Stimulated activated CD4-positive, alpha-beta T cell treated with anti-CD3 and anti-CD28 coated beads, TNF-alpha, amount 100 ng/mL, for 1 hour (primary cell): ENCODE measurements at regions not wholly inside any gene's neighbourhood (a gene's known extent, or its start where the extent isn't known, plus 50 kb on each side); places are given as distances from the start of the nearest gene placed in this dataset.
"Not testable (repeated sequence)": the region's sequence is repeated elsewhere in the genome, so short reads cannot be mapped to it uniquely, and the experiment has no call there.

Experiments
- DNase-seq, 3 donors: peaks; one replicate each; pipeline ENCODE4 v3.0.0-alpha.2; 2020; ENCODE audit warnings: low read depth in 3 of 3, low spot score in 1 of 3

DNA sequence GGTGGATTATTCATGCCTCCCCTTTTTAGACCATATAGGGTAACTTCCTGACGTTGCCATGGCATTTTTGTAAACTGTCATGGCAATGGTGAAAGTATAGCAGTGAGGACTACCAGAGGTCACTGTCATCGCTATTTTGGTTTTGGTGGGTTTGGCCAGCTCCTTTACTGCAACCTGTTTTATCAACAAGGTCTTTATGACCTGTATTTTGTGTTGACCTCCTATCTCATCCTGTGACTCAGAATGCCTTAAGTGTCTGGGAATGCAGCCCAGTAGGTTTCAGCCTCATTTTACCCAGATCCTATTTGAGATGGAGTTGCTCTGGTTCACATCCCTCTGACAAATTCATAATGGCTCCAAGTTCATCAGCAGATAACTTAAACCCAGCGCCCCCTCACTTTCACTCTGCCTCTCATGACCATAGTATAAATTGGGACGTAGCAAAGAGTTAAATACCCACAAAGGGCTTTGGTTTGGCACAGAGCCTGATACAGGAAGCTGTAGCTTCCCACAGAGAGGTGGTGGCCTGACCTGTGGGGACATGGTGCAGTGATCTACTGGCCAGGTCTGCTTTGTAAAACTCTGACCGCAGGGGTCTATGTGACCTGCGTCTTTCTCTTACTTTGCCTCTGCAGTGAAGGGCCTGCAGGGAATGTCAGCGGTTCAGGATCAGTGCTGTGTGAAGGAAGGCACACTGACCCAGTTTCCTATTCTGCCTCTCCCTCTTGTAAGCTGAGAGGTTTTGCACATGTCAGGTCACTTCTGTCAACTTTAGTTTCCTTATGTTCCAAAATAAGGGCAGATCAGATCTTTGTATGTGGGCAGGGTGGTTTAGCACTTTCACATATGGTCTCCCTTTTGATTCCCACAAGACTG lies 78.1 kb upstream of the ZNF644 start:
- DNase-seq = no peak

DNA sequence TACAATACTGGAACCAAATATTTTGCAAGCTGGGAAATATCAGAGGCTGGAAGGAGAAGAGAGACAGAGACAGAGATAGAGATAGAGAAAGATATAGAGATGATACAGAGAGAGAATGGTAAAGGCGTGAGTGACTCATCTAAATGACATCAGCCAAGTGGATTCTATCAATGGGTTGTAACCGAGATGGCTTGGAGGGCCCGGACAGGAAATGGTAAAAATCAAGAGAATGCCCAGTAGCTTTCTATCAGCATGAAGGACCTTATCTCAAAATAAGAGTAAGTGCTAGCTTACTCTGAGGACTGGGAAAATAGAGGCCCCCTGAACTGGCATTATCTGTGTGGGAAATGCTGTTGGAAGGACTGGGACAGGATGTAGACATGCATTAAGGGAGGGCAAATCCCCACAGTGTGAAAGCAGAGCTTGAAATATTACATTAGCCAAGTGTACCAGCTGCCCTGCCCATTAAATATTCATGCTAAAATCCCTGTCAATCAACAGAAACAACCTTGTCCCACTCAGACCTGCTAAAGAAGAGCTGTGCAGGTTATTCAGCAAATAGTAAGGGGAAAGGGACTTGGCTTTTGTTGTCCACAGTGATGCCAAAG lies 76.6 kb upstream of the ZNF644 start:
- no peak for DNase-seq

DNA sequence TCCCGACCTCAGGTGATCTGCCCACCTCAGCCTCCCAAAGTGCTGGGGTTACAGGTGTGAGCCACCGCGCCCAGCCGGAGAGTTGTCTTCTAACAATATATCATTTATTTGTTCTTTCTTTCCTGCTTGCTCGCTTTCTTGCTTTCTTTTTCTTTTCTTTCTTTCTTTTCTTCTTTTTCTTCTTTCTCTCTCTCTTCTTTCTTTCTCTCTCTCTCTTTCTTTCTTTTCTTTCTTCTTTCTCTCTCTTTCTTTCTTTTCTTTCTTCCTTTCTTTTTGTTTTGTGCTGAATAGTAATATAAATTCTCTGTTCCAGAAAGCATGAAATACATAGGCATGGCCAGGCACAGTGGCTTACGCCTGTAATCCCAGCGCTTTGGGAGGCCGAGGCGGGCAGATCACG lies 73.5 kb upstream of the ZNF644 start:
- not testable (repeated sequence) for DNase-seq

DNA sequence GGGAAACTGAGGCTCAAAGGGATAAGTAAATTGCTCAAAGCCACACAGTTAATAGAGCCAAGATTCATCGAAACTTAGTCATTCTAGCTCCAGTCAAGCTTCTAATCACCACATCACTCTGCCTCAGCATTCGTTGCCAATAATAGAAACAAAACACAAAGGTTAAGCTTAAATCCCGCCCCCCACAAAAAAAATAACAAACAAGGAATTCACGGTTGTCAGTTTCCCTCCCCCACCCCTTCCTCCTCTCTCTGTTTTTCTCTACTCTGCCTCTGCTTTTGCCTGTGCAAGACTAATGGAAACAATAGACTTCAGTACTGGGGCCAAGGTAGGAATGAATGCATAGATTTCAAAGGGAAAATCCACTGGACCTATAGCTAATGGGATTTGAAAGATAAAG lies 70.7 kb upstream of the ZNF644 start:
- DNase-seq = no peak

DNA sequence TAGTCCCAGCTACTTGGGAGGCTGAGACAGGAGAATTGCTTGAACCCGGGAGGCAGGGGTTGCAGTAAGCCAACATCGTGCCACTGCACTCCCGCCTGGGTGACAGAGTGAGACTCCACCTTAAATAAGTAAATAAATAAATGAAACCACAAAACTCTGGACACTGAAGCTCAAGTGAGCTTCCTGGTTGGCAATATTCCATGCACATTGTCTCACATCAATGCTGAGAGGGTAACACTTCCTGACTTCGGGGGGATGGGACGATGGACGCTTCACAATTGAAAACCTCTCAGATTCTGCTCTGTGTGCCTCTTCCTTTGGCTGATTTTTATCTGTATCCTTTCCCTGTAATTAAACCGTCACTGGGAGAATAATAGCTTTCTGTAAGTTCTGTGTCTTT lies 70.0 kb upstream of the ZNF644 start:
- no peak for DNase-seq

DNA sequence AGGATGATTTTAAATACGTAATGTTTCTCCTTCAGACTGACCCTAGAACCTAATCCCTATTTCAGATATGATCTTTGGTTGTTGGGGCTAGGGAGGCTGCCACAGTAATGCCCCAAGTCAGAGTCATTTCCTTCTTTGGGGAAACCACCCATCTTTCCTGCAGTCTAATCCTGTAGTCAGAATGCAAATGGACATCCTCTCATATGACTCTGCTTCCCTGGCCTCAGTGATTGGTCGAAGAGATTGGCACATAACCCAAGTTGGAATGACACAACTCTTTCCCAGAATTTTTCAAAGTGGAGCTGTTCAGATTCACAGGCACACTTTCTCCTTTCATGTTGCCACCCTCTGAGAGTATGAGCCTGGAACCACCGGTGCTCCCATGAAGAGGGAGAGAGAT lies 58.8 kb upstream of the ZNF644 start:
- no peak for DNase-seq

DNA sequence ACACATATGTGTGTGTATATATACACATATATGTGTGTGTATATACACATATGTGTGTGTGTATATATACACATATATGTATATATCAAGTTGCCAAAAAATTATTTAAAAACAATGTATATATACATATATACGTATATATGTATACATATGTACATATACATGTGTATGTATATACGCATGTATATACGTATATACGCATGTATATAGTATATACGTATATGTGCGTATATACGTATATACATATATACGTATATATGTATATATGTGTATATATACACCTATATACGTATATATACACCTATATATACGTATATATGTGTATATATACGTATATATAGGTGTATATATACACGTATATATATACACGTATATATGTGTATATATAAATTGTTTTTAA lies 57.0 kb upstream of the ZNF644 start:
- no peak for DNase-seq

DNA sequence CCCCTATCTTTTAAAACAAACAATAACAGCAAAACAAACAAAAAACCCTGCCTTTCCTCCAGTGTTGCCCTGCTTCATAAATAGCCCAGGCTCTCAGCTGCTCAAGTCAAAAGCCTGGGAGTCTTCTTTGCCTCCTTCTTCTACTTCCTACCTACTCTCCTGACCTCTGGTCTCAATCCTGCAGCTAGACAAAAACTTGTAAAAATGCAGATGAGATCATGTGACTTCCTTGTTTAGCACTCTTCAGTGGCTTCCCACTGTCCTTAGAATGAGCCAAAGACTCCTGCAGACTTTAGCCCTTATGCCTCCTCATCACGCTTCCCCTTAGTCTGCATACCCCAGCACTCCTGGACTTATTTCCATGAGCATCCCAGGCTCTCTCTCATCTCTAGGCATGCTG lies 55.0 kb upstream of the ZNF644 start:
- no peak for DNase-seq

DNA sequence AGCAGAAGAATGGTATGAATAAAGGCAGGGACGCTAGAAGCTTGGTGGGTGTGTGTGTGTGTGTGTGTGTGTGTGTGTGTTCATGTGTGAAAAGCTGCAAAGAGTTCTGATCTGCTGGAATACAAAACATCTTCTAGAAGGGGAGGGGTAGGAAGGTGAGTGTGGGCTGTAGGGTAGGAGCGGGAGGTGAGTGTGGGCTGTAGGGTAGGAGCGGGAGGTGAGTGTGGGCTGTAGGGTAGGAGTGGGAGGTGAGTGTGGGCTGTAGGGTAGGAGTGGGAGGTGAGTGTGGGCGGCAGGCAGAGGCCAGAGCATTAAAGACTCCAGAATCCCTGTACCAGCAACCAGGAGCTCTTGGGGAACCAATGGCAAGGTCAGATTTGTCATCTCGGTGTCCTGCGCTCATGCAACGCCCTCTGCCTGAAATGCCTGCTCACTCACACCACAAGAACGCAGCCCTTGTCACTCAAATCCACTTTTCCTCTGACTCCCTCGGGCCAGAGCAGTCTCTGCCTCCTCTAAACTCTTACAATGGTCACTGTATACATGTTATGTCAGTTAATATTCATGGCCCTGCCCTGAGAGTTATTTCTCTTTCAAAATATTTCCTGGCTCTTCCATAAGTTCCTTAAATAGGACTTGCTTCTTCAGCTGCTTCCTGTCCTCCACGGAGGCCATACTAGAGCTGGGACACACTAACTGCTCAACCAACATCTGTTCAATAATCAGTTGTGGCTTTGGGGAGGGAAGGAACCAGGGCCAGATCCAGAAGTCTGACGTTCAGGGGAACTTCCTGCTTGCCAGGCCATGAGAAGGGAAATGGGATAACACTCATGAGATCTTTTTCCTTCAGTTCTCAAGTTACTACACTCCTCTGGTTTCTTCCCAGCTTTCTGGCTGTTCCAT lies 53.6 kb upstream of the ZNF644 start:
- no peak for DNase-seq

DNA sequence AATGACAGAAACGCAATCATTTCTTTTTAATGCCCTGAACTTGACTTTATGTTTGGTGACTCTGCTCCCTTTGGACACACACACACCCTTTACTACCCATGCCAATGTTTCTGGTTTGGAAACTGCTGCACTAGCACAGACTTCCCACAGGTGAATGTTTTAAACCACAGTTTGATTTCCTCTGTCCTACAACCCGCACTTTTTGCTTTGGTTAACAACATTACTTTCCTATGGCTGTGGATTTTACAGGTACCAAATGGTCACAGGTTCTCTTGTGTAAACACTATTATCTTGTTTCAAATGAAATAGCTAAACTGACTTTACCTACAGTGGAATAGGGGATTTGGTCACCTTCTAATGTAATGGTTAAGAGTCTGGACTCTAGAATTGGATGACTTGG lies 51.5 kb upstream of the ZNF644 start:
- DNase-seq = no peak

DNA sequence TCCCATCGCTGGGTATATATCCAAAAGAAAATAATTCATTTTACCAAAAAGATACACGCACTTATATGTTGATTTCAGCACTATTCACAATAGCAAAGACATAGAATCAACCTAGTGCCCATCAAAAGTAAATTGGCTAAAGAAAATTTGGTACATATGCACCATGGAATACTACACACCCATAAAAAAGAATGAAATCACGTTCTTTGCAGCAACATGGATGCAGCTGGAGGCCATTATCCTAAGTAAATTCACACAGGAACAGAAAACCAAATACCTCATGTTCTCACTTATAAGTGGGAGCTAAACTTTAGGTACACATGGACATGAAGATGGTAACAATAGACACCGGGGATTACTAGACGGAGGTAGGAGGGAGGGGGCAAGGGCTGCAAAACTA lies 50.0 kb upstream of the ZNF644 start:
- DNase-seq = no peak
